Activated CD8-positive, alpha-beta memory T cell treated with anti-CD3 and anti-CD28 coated beads, Interleukin-2, amount 10 ng/mL, durations not matched to agents 7 days and 5 days (primary cell): ENCODE measurements at regions not wholly inside any gene's neighbourhood (a gene's known extent, or its start where the extent isn't known, plus 50 kb on each side); places are given as distances from the start of the nearest gene placed in this dataset.
"Not testable (repeated sequence)": the region's sequence is repeated elsewhere in the genome, so short reads cannot be mapped to it uniquely, and the experiment has no call there.

Source experiments
- ATAC-seq: fragments of 150-1000 bp; cut with Tn5 transposase; one replicate; pipeline ENCODE4 v1.10.0; 2021; ENCODE audit warnings: moderate library complexity
- CTCF ChIA-PET: fragments of 350-600 bp; sonication (Branson Sonifier 250); formaldehyde crosslinking; loops from one replicate; lab custom pipeline; 2021; ENCODE audit warnings: antibody characterized with exemption; lab: Charles Lee
- DNase-seq: peaks from one replicate; pipeline ENCODE4 v3.0.0-alpha.2; 2020
- H3K27ac Mint-ChIP-seq: one replicate; pipeline ENCODE4 v1.8.0; 2021; ENCODE audit warnings: mild to moderate bottlenecking, mixed read lengths
- H3K27me3 Mint-ChIP-seq: one replicate; pipeline ENCODE4 v1.8.0; 2021; ENCODE audit warnings: mixed read lengths
- H3K36me3 Mint-ChIP-seq: one replicate; pipeline ENCODE4 v1.8.0; 2021; ENCODE audit warnings: mild to moderate bottlenecking, mixed read lengths
- H3K4me1 Mint-ChIP-seq: one replicate; pipeline ENCODE4 v1.8.0; 2021; ENCODE audit warnings: mixed read lengths
- H3K4me3 Mint-ChIP-seq: one replicate; pipeline ENCODE4 v1.8.0; 2021; ENCODE audit warnings: mild to moderate bottlenecking, moderate library complexity, mixed read lengths
- H3K9me3 Mint-ChIP-seq: one replicate; pipeline ENCODE4 v1.8.0; 2022; ENCODE audit warnings: low read depth, mixed read lengths

GRCh38 chr13:74250738-74251190 is 116.6 kb upstream of the KLF12 start:
- no peak overlapping the region for H3K4me3 Mint-ChIP-seq
- H3K4me1 Mint-ChIP-seq, result peaks cover 41% of the 10 kb centered on the region
- H3K36me3 Mint-ChIP-seq, result peaks cover 4% of the 10 kb centered on the region
- H3K9me3 Mint-ChIP-seq, result peaks cover 2% of the 10 kb centered on the region
- no peaks in the 10 kb centered on the region for H3K27me3 Mint-ChIP-seq
- ATAC-seq (no peak), DNase-seq (no peak)
- CTCF ChIA-PET, result interaction anchor here (1.8 kb wide), 1 partner anchor 36 kb away, joined by 5 read pairs; no protein-coding TSS in a partner anchor
- no peak overlapping the region for H3K27ac Mint-ChIP-seq

- peaks cover 2% of the 10 kb centered on the region for H3K9me3 Mint-ChIP-seq
- H3K4me1 Mint-ChIP-seq, result peaks cover 54% of the 10 kb centered on the region
- H3K36me3 Mint-ChIP-seq, result peaks cover 5% of the 10 kb centered on the region
- no peak for ATAC-seq
- CTCF ChIA-PET, result no interaction called here
- H3K4me3 Mint-ChIP-seq, result no peak overlapping the region
- no peak for DNase-seq
- H3K27me3 Mint-ChIP-seq, result no peaks in the 10 kb centered on the region
- no peak overlapping the region for H3K27ac Mint-ChIP-seq
Observed at GRCh38 chr13:74248477-74248876, 114.3 kb upstream of the KLF12 start.

GRCh38 chr13:74246487-74246886 is 112.3 kb upstream of the KLF12 start:
- Mint-ChIP-seq H3K36me3 (peaks cover 18% of the 10 kb centered on the region), H3K27me3 (no peaks in the 10 kb centered on the region), H3K4me3 (no peak overlapping the region), H3K27ac (no peak overlapping the region), H3K4me1 (peaks cover 47% of the 10 kb centered on the region), H3K9me3 (peaks cover 2% of the 10 kb centered on the region)
- CTCF ChIA-PET, result interaction anchor here (1.1 kb wide), 1 partner anchor 40 kb away, joined by 3 read pairs; no protein-coding TSS in a partner anchor
- ATAC-seq (no peak), DNase-seq (no peak)

GRCh38 chr13:74243637-74244526 is 109.7 kb upstream of the KLF12 start:
- Mint-ChIP-seq H3K4me3 (peak overlapping the region; percentile 26), H3K27ac (peak overlapping the region; percentile 83), H3K36me3 (peaks cover 17% of the 10 kb centered on the region), H3K27me3 (no peaks in the 10 kb centered on the region), H3K4me1 (peaks cover 44% of the 10 kb centered on the region), H3K9me3 (peaks cover 2% of the 10 kb centered on the region)
- CTCF ChIA-PET, result interaction anchor here (0.7 to 2.2 kb wide), 3 partner anchors 9 to 43 kb away, joined by 3 to 7 read pairs (median 3); no protein-coding TSS in a partner anchor
- DNase-seq, result no peak
- peak; percentile 78 for ATAC-seq

- H3K9me3 Mint-ChIP-seq, CTCF ChIA-PET, H3K27ac Mint-ChIP-seq, DNase-seq, ATAC-seq, H3K4me3 Mint-ChIP-seq, H3K27me3 Mint-ChIP-seq: not testable (repeated sequence)
- Mint-ChIP-seq H3K36me3 (peaks cover 13% of the 10 kb centered on the region), H3K4me1 (peaks cover 36% of the 10 kb centered on the region)
Observed at GRCh38 chr13:74241343-74241742, 107.1 kb upstream of the KLF12 start.

GRCh38 chr13:74230984-74231501 is 96.8 kb upstream of the KLF12 start:
- CTCF ChIA-PET, result interaction anchor here (0.6 to 1.4 kb wide), 2 partner anchors 10 to 13 kb away, joined by 3 read pairs; no protein-coding TSS in a partner anchor
- Mint-ChIP-seq H3K4me1 (peaks cover 26% of the 10 kb centered on the region), H3K36me3 (peaks cover 18% of the 10 kb centered on the region), H3K27ac (peak overlapping the region; percentile 80), H3K27me3 (no peaks in the 10 kb centered on the region), H3K9me3 (peaks cover 11% of the 10 kb centered on the region), H3K4me3 (peak overlapping the region; percentile 4)
- DNase-seq, result no peak
- peak; percentile 89 for ATAC-seq

- peaks cover 11% of the 10 kb centered on the region for H3K9me3 Mint-ChIP-seq
- H3K36me3 Mint-ChIP-seq, result peaks cover 18% of the 10 kb centered on the region
- ATAC-seq, result no peak
- H3K4me3 Mint-ChIP-seq, result no peak overlapping the region
- H3K27me3 Mint-ChIP-seq, result no peaks in the 10 kb centered on the region
- CTCF ChIA-PET, result interaction anchor here (0.9 kb wide), 1 partner anchor 58 kb away, joined by 3 read pairs; no protein-coding TSS in a partner anchor
- H3K27ac Mint-ChIP-seq, result no peak overlapping the region
- H3K4me1 Mint-ChIP-seq, result peaks cover 22% of the 10 kb centered on the region
- DNase-seq, result no peak
Observed at GRCh38 chr13:74229242-74229641, 95.0 kb upstream of the KLF12 start.

GRCh38 chr13:74227476-74228158 is 93.4 kb upstream of the KLF12 start:
- Mint-ChIP-seq H3K4me1 (peaks cover 20% of the 10 kb centered on the region), H3K27ac (no peak overlapping the region), H3K27me3 (no peaks in the 10 kb centered on the region), H3K9me3 (peaks cover 11% of the 10 kb centered on the region), H3K36me3 (peaks cover 18% of the 10 kb centered on the region), H3K4me3 (no peak overlapping the region)
- CTCF ChIA-PET, result no interaction called here
- DNase-seq (no peak), ATAC-seq (no peak)

- CTCF ChIA-PET, result no interaction called here
- no peaks in the 10 kb centered on the region for H3K27me3 Mint-ChIP-seq
- no peak for DNase-seq
- H3K27ac Mint-ChIP-seq, result no peak overlapping the region
- H3K4me1 Mint-ChIP-seq, result peaks cover 19% of the 10 kb centered on the region
- H3K36me3 Mint-ChIP-seq, result peaks cover 18% of the 10 kb centered on the region
- peaks cover 11% of the 10 kb centered on the region for H3K9me3 Mint-ChIP-seq
- H3K4me3 Mint-ChIP-seq, result no peak overlapping the region
- no peak for ATAC-seq
Observed at GRCh38 chr13:74226791-74227475, 92.7 kb upstream of the KLF12 start.

- Mint-ChIP-seq H3K4me1 (no peaks in the 10 kb centered on the region), H3K36me3 (peaks cover 2% of the 10 kb centered on the region), H3K27me3 (peaks cover 2% of the 10 kb centered on the region), H3K9me3 (peaks cover 3% of the 10 kb centered on the region), H3K4me3 (no peak overlapping the region), H3K27ac (no peak overlapping the region)
- DNase-seq (no peak), ATAC-seq (no peak)
- CTCF ChIA-PET, result interaction anchor here (0.7 kb wide), 1 partner anchor 9 kb away, joined by 3 read pairs; no protein-coding TSS in a partner anchor
Observed at GRCh38 chr13:74221752-74222151, 87.5 kb upstream of the KLF12 start.

- CTCF ChIA-PET, result no interaction called here
- Mint-ChIP-seq H3K9me3 (peaks cover 3% of the 10 kb centered on the region), H3K27me3 (peaks cover 2% of the 10 kb centered on the region), H3K4me3 (no peak overlapping the region), H3K4me1 (no peaks in the 10 kb centered on the region), H3K27ac (no peak overlapping the region), H3K36me3 (peaks cover 2% of the 10 kb centered on the region)
- DNase-seq, result no peak
- ATAC-seq, result no peak
Observed at GRCh38 chr13:74219566-74219965, 85.4 kb upstream of the KLF12 start.

- peaks cover 2% of the 10 kb centered on the region for H3K27me3 Mint-ChIP-seq
- no peaks in the 10 kb centered on the region for H3K4me1 Mint-ChIP-seq
- CTCF ChIA-PET, result no interaction called here
- peaks cover 2% of the 10 kb centered on the region for H3K36me3 Mint-ChIP-seq
- no peak overlapping the region for H3K4me3 Mint-ChIP-seq
- peaks cover 3% of the 10 kb centered on the region for H3K9me3 Mint-ChIP-seq
- no peak overlapping the region for H3K27ac Mint-ChIP-seq
- ATAC-seq, result no peak
- no peak for DNase-seq
Observed at GRCh38 chr13:74218291-74218690, 84.1 kb upstream of the KLF12 start.

- H3K4me3 Mint-ChIP-seq, result no peak overlapping the region
- H3K4me1 Mint-ChIP-seq, result no peaks in the 10 kb centered on the region
- H3K36me3 Mint-ChIP-seq, result peaks cover 2% of the 10 kb centered on the region
- ATAC-seq (no peak), DNase-seq (no peak)
- CTCF ChIA-PET, result no interaction called here
- H3K27ac Mint-ChIP-seq, result no peak overlapping the region
- H3K9me3 Mint-ChIP-seq, result peaks cover 3% of the 10 kb centered on the region
- peaks cover 2% of the 10 kb centered on the region for H3K27me3 Mint-ChIP-seq
Observed at GRCh38 chr13:74217811-74218210, 83.6 kb upstream of the KLF12 start.
